OCI-LY3 (cell line): ENCODE measurements at regions not wholly inside any gene's neighbourhood (a gene's known extent, or its start where the extent isn't known, plus 50 kb on each side); places are given as distances from the start of the nearest gene placed in this dataset.

Experiments used
- H2AFZ ChIP-seq: fragments of 200-600, 300-600 bp; shearing (Covaris generic); 2 replicates; pipeline ENCODE4 v1.6.0; 2014; ENCODE audit warnings: antibody characterized with exemption, low read depth, low read length
- H3K27ac ChIP-seq: fragments of 200-600, 300-600 bp; sonication (generic); 2 replicates; pipeline ENCODE4 v1.5.1; 2014; ENCODE audit warnings: mild to moderate bottlenecking, low read length, moderate library complexity, mixed read lengths
- H3K27me3 ChIP-seq: fragments of 200-600, 300-600 bp; sonication (generic); 2 replicates; pipeline ENCODE4 v1.6.1; 2014; ENCODE audit warnings: low read depth, low read length, mixed read lengths
- H3K36me3 ChIP-seq: fragments of 200-600, 300-600 bp; sonication (generic); replicated peaks from 2 replicates; pipeline ENCODE3; 2014; ENCODE audit warnings: low read depth, low read length, mixed read lengths
- H3K4me1 ChIP-seq: fragments of 300-600, 200-600 bp; sonication (generic); 2 replicates; pipeline ENCODE4 v1.6.1; 2014; ENCODE audit warnings: low read length, mixed read lengths
- H3K4me2 ChIP-seq: fragments of 200-600, 300-600 bp; sonication (generic); 2 replicates; pipeline ENCODE4 v1.6.1; 2014; ENCODE audit warnings: low read length, mixed read lengths
- H3K4me3 ChIP-seq: fragments of 300-600, 200-600 bp; sonication (generic); 2 replicates; pipeline ENCODE4 v1.5.1; 2014; ENCODE audit warnings: antibody characterized with exemption, mild to moderate bottlenecking, low read length, moderate library complexity
- H3K79me2 ChIP-seq: fragments of 300-600, 200-600 bp; shearing (Covaris generic); 2 replicates; pipeline ENCODE4 v1.6.1; 2014; ENCODE audit warnings: mild to moderate bottlenecking, low read length, mixed read lengths
- H3K9ac ChIP-seq: fragments of 300-600, 200-600 bp; shearing (Covaris generic); 2 replicates; pipeline ENCODE4 v1.6.0; 2014; ENCODE audit warnings: mild to moderate bottlenecking, low read length, moderate library complexity
- H3K9me3 ChIP-seq: fragments of 200-600, 300-600 bp; shearing (Covaris generic); 2 replicates; pipeline ENCODE4 v1.6.1; 2014; ENCODE audit warnings: low read length, mixed read lengths; ENCODE audit not compliant: insufficient read depth
- H4K20me1 ChIP-seq: fragments of 200-600, 300-600 bp; sonication (generic); 2 replicates; pipeline ENCODE4 v1.6.1; 2016; ENCODE audit warnings: low read length, mixed read lengths; ENCODE audit not compliant: insufficient read depth
- EZH2phosphoT487 ChIP-seq: fragments of 200-600 bp; shearing (Covaris generic); IDR thresholded peaks from 2 replicates; pipeline ENCODE4 v1.6.1; 2018; ENCODE audit warnings: antibody characterized with exemption, mixed run types, low read depth
- TF ChIP-seq, protein P1 (sequence below): fragments of 200-600, 300-600 bp; sonication (generic); IDR thresholded peaks from 2 replicates; pipeline ENCODE4 v1.5.1; 2014; ENCODE audit warnings: antibody characterized with exemption, low read length, low read depth

DNA sequence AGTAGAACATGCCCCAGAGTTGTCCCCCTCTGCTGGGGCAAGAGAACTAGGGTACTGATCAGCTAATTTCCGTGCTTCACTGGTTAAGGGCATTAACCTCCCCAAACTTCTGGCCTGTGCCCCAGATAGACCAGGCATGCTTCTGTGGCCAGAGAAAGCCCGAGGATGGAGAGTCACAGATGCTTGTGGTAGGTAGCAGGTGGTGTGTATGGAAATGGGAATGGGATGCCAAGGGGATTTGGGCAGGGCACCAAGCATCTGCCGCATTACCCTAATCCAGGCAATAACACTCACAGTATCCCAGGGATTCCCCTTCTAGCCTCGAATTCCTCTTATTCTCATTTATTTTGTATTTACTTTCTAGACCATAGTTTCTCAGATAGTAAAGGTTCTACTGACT is 124.8 kb upstream of the KLF12 start:
- Histone ChIP-seq H3K4me3 (no peak overlapping the region), H4K20me1 (no peaks in the 10 kb centered on the region), H3K4me2 (no peak overlapping the region), H3K9me3 (peaks cover 7% of the 10 kb centered on the region; the same call in 1 of the 2 replicates), H3K9ac (no peak overlapping the region), H3K36me3 (no peaks in the 10 kb centered on the region), H3K27ac (no peak overlapping the region), H3K27me3 (no peaks in the 10 kb centered on the region), H3K79me2 (no peaks in the 10 kb centered on the region), H3K4me1 (no peaks in the 10 kb centered on the region), H2AFZ (no peak overlapping the region)
- TF ChIP-seq, protein P1, sequence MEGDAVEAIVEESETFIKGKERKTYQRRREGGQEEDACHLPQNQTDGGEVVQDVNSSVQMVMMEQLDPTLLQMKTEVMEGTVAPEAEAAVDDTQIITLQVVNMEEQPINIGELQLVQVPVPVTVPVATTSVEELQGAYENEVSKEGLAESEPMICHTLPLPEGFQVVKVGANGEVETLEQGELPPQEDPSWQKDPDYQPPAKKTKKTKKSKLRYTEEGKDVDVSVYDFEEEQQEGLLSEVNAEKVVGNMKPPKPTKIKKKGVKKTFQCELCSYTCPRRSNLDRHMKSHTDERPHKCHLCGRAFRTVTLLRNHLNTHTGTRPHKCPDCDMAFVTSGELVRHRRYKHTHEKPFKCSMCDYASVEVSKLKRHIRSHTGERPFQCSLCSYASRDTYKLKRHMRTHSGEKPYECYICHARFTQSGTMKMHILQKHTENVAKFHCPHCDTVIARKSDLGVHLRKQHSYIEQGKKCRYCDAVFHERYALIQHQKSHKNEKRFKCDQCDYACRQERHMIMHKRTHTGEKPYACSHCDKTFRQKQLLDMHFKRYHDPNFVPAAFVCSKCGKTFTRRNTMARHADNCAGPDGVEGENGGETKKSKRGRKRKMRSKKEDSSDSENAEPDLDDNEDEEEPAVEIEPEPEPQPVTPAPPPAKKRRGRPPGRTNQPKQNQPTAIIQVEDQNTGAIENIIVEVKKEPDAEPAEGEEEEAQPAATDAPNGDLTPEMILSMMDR: no peak

- no peaks in the 10 kb centered on the region for H3K79me2 ChIP-seq
- H3K27me3 ChIP-seq: no peaks in the 10 kb centered on the region
Measured at GRCh38 chr13:74256969-74257368, 122.8 kb upstream of the KLF12 start.

GRCh38 chr13:74253161-74253560 is 119.0 kb upstream of the KLF12 start:
- Histone ChIP-seq H3K27me3 (no peaks in the 10 kb centered on the region), H2AFZ (no peak overlapping the region), H4K20me1 (no peaks in the 10 kb centered on the region), H3K9me3 (0 out of 2 replicates have a peak, but pooled peaks cover 3% of the 10 kb centered on the region), H3K36me3 (no peaks in the 10 kb centered on the region), H3K4me3 (no peak overlapping the region), H3K4me2 (no peak overlapping the region), H3K4me1 (no peaks in the 10 kb centered on the region), H3K9ac (no peak overlapping the region), H3K79me2 (no peaks in the 10 kb centered on the region), H3K27ac (no peak overlapping the region)
- TF ChIP-seq, protein P1: no peak
- no peak for TF ChIP-seq EZH2phosphoT487

More at GRCh38 chr13:74256969-74257368, 122.8 kb upstream of the KLF12 start:
- no peak overlapping the region for H3K4me2 ChIP-seq
- TF ChIP-seq, protein P1: no peak
- TF ChIP-seq EZH2phosphoT487: no peak
- no peaks in the 10 kb centered on the region for H3K4me1 ChIP-seq
- H3K36me3 ChIP-seq: no peaks in the 10 kb centered on the region
- no peak overlapping the region for H2AFZ ChIP-seq
- no peak overlapping the region for H3K4me3 ChIP-seq
- H3K9ac ChIP-seq: no peak overlapping the region
- H3K9me3 ChIP-seq: no peaks in the 10 kb centered on the region
- H4K20me1 ChIP-seq: no peaks in the 10 kb centered on the region
- H3K27ac ChIP-seq: no peak overlapping the region

DNA sequence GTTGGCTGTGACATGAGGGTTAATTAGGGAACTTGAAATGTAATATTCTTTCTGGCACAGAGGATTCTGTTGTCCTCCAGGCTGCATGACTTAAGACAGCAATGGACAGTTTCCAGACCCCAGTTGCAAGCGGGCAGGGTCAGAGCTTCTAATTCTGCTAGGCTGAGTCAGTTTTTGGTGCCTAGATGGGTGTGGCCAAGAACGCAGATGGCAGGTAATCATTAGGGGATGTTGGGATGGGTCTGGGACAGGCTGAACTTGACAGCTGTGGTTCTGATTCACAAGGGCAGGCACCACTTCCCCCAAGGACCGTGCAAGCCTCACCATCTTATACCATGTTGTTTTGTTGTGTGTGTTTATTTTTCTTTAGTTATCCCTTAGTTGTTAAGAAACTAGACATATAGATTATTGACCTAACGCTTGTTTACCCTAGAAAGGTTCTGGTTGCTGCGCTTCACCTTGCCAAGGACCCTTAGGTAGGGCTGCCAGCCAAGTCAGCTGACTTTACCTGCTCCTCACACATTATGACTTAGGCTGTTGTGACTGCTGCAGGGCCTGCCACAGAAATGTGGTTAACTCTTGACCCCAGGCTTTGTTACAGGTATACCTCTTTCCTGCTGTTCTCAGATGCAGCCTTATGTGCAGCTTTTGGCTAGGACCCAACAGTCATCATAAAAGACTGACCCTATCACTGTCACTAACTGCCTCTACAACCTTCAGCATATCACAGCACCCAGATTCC is 117.7 kb upstream of the KLF12 start:
- TF ChIP-seq, protein P1: no peak
- no peak for TF ChIP-seq EZH2phosphoT487
- Histone ChIP-seq H3K27me3 (no peaks in the 10 kb centered on the region), H3K4me2 (no peak overlapping the region), H3K36me3 (no peaks in the 10 kb centered on the region), H2AFZ (no peak overlapping the region), H4K20me1 (no peaks in the 10 kb centered on the region), H3K27ac (no peak overlapping the region), H3K9me3 (0 out of 2 replicates have a peak, but pooled peaks cover 3% of the 10 kb centered on the region), H3K9ac (no peak overlapping the region), H3K4me3 (no peak overlapping the region), H3K4me1 (no peaks in the 10 kb centered on the region), H3K79me2 (no peaks in the 10 kb centered on the region)
